ENCODE measurements at regions not wholly inside any gene's neighbourhood (a gene's known extent, or its start where the extent isn't known, plus 50 kb on each side); places are given as distances from the start of the nearest gene placed in this dataset.

- Mint-ChIP-seq H3K27ac (no peak overlapping the region), H3K36me3 (no peaks in the 10 kb centered on the region), H3K4me1 (no peaks in the 10 kb centered on the region), H3K9me3 (peaks cover 6% of the 10 kb centered on the region in 2 donors), H3K4me3 (no peak overlapping the region), H3K27me3 (ENCODE audit: low read depth in 2 of 2) (no peaks in the 10 kb centered on the region)
- ATAC-seq (no peak), DNase-seq (no peak)
- no peak for TF ChIP-seq CTCF (IDR thresholded peaks at IDR 0.05)
- 100% methylated on average over 1 of the region's 1 CpG for WGBS (ENCODE audit: insufficient coverage)
- H3K27ac ChIP-seq (ENCODE audit: low read length), result no peak overlapping the region
- no peaks in the 10 kb centered on the region for H3K9me3 ChIP-seq (ENCODE audit: control insufficient read depth, insufficient read depth, low read length)
- intact Hi-C loops (cut with micrococcal nuclease), result no loop called here
- H3K4me1 ChIP-seq (ENCODE audit: control insufficient read depth, insufficient read depth, low read length), result no peaks in the 10 kb centered on the region
- H3K4me3 ChIP-seq (ENCODE audit: low read length), result no peak overlapping the region
- no peaks in the 10 kb centered on the region for H3K27me3 ChIP-seq (ENCODE audit: control insufficient read depth, insufficient read depth, low read length)
- H3K36me3 ChIP-seq (ENCODE audit: control insufficient read depth, insufficient read depth, low read length), result no peaks in the 10 kb centered on the region
Measured at GRCh38 chr3:94294806-94295205, 231.9 kb downstream of the NSUN3 start.

- no peak overlapping the region for H3K4me3 Mint-ChIP-seq
- H3K4me1 Mint-ChIP-seq, result no peaks in the 10 kb centered on the region
- no peaks in the 10 kb centered on the region for H3K27me3 Mint-ChIP-seq (ENCODE audit: low read depth in 2 of 2)
- H3K4me3 ChIP-seq (ENCODE audit: low read length), result no peak overlapping the region
- no peak for TF ChIP-seq CTCF (IDR thresholded peaks at IDR 0.05)
- H3K4me1 ChIP-seq (ENCODE audit: control insufficient read depth, insufficient read depth, low read length), result no peaks in the 10 kb centered on the region
- H3K27ac Mint-ChIP-seq, result no peak overlapping the region
- no peaks in the 10 kb centered on the region for H3K27me3 ChIP-seq (ENCODE audit: control insufficient read depth, insufficient read depth, low read length)
- intact Hi-C loops (cut with micrococcal nuclease), result no loop called here
- no peak for ATAC-seq
- no peaks in the 10 kb centered on the region for H3K36me3 Mint-ChIP-seq
- peaks cover 0 to 8% of the 10 kb centered on the region in 2 donors for H3K9me3 Mint-ChIP-seq
- H3K36me3 ChIP-seq (ENCODE audit: control insufficient read depth, insufficient read depth, low read length), result no peaks in the 10 kb centered on the region
- no peak for DNase-seq
- H3K9me3 ChIP-seq (ENCODE audit: control insufficient read depth, insufficient read depth, low read length), result no peaks in the 10 kb centered on the region
- H3K27ac ChIP-seq (ENCODE audit: low read length), result no peak overlapping the region
Measured at GRCh38 chr3:94299716-94300115, 236.9 kb downstream of the NSUN3 start.

GRCh38 chr3:94301366-94301765, 238.5 kb downstream of the NSUN3 start:
- Mint-ChIP-seq H3K27me3 (ENCODE audit: low read depth in 2 of 2) (no peaks in the 10 kb centered on the region), H3K36me3 (no peaks in the 10 kb centered on the region), H3K4me1 (no peaks in the 10 kb centered on the region), H3K4me3 (no peak overlapping the region), H3K27ac (no peak overlapping the region), H3K9me3 (peaks cover 0 to 8% of the 10 kb centered on the region in 2 donors)
- no peaks in the 10 kb centered on the region for H3K27me3 ChIP-seq (ENCODE audit: control insufficient read depth, insufficient read depth, low read length)
- DNase-seq, result no peak
- intact Hi-C loops (cut with micrococcal nuclease), result no loop called here
- no peaks in the 10 kb centered on the region for H3K36me3 ChIP-seq (ENCODE audit: control insufficient read depth, insufficient read depth, low read length)
- 87% methylated on average over 1 of the region's 1 CpG for WGBS (ENCODE audit: insufficient coverage)
- no peak overlapping the region for H3K4me3 ChIP-seq (ENCODE audit: low read length)
- no peaks in the 10 kb centered on the region for H3K9me3 ChIP-seq (ENCODE audit: control insufficient read depth, insufficient read depth, low read length)
- no peak for ATAC-seq
- no peak overlapping the region for H3K27ac ChIP-seq (ENCODE audit: low read length)
- no peaks in the 10 kb centered on the region for H3K4me1 ChIP-seq (ENCODE audit: control insufficient read depth, insufficient read depth, low read length)
- TF ChIP-seq CTCF (IDR thresholded peaks at IDR 0.05), result no peak

GRCh38 chr3:94303266-94303665, 240.4 kb downstream of the NSUN3 start:
- no peaks in the 10 kb centered on the region for H3K27me3 ChIP-seq (ENCODE audit: control insufficient read depth, insufficient read depth, low read length)
- peaks cover 0 to 2% of the 10 kb centered on the region in 2 donors for H3K9me3 Mint-ChIP-seq
- H3K27ac ChIP-seq (ENCODE audit: low read length), result no peak overlapping the region
- no peak for TF ChIP-seq CTCF (IDR thresholded peaks at IDR 0.05)
- H3K4me1 ChIP-seq (ENCODE audit: control insufficient read depth, insufficient read depth, low read length), result no peaks in the 10 kb centered on the region
- no peak overlapping the region for H3K4me3 ChIP-seq (ENCODE audit: low read length)
- ATAC-seq, result no peak
- DNase-seq, result no peak
- no peaks in the 10 kb centered on the region for H3K4me1 Mint-ChIP-seq
- intact Hi-C loops (cut with micrococcal nuclease), result no loop called here
- H3K4me3 Mint-ChIP-seq, result no peak overlapping the region
- H3K9me3 ChIP-seq (ENCODE audit: control insufficient read depth, insufficient read depth, low read length), result no peaks in the 10 kb centered on the region
- no peaks in the 10 kb centered on the region for H3K27me3 Mint-ChIP-seq (ENCODE audit: low read depth in 2 of 2)
- H3K36me3 ChIP-seq (ENCODE audit: control insufficient read depth, insufficient read depth, low read length), result no peaks in the 10 kb centered on the region
- no peaks in the 10 kb centered on the region for H3K36me3 Mint-ChIP-seq
- WGBS (ENCODE audit: insufficient coverage), result 91% methylated on average over 2 of the region's 4 CpGs
- no peak overlapping the region for H3K27ac Mint-ChIP-seq

Measured in natural killer cell (primary cell).